22Rv1 (cell line): ENCODE measurements at regions not wholly inside any gene's neighbourhood (a gene's known extent, or its start where the extent isn't known, plus 50 kb on each side); places are given as distances from the start of the nearest gene placed in this dataset.

ENCODE experiments used
- ZFX ChIP-seq: fragments of 450-650 bp; IDR thresholded peaks from 2 replicates; pipeline ENCODE4 v1.6.1; 2017; ENCODE audit warnings: antibody characterized with exemption, borderline replicate concordance
- TF ChIP-seq, protein P1 (sequence below): fragments of 450-650 bp; IDR thresholded peaks from 2 replicates; pipeline ENCODE4 v1.5.1; 2017; ENCODE audit warnings: mild to moderate bottlenecking

DNA sequence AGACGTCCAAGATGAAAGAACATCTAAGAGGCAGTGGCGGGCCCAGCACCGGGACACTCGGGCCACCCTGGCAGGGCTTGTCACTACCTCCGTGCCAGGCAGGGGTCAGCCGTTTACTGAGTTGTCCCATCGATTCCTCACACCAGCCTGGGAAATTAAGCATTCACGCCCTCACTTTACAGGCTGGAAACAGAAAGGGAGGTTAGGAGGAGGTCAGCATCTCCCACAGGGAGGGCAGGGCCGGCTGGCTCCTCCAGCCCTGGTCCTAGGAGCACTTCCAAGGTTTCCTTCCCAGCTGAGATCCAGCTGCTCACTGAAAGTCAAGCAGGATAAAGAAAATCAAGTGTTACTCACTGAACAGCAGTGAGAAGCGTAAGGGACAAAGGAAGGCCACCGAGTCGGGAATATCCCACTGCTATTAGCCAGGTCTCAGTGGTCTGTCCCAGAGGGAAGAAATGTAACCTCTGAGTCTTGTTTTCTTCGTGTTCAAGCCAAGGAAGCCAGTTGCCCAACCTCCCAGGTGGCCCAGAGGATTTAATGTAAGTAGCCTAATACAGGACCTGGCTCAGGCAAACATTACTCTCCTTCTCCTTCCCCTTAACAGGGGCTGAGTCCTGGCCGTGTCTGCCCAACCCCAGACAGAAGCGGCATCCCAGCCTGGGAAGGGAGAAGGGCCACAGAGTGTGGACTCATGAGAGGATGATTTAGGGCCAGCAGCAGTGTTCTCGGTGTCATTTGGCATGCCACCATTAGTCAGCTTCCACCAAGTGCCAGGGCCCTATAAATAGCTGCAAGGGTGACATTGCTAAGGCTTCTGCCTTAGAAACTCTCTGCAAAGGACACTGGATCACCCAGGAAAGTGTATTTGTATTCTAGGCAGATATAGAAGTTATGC, 203.1 kb upstream of the GALNT2 start:
- TF ChIP-seq, protein P1, sequence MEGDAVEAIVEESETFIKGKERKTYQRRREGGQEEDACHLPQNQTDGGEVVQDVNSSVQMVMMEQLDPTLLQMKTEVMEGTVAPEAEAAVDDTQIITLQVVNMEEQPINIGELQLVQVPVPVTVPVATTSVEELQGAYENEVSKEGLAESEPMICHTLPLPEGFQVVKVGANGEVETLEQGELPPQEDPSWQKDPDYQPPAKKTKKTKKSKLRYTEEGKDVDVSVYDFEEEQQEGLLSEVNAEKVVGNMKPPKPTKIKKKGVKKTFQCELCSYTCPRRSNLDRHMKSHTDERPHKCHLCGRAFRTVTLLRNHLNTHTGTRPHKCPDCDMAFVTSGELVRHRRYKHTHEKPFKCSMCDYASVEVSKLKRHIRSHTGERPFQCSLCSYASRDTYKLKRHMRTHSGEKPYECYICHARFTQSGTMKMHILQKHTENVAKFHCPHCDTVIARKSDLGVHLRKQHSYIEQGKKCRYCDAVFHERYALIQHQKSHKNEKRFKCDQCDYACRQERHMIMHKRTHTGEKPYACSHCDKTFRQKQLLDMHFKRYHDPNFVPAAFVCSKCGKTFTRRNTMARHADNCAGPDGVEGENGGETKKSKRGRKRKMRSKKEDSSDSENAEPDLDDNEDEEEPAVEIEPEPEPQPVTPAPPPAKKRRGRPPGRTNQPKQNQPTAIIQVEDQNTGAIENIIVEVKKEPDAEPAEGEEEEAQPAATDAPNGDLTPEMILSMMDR: no peak
- no peak for TF ChIP-seq ZFX
